ENCODE measurements at regions not wholly inside any gene's neighbourhood (a gene's known extent, or its start where the extent isn't known, plus 50 kb on each side); places are given as distances from the start of the nearest gene placed in this dataset.

GRCh38 chr4:157781361-157781760 lies 391.5 kb downstream of the GASK1B start:
- no peak for DNase-seq (ENCODE audit: low read depth)
- H3K4me3 ChIP-seq (ENCODE audit: control insufficient read depth, low read depth, low read length) = no peak overlapping the region

GRCh38 chr4:157779081-157779480 lies 393.7 kb downstream of the GASK1B start:
- no peak for TF ChIP-seq CTCF (conservative IDR thresholded peaks at IDR 0.05; ENCODE audit: control insufficient read depth, insufficient read depth, low read depth, low read length)
- no peak overlapping the region for H3K4me3 ChIP-seq (ENCODE audit: control insufficient read depth, low read depth, low read length)
- no peak for DNase-seq (ENCODE audit: low read depth)

More at GRCh38 chr4:157781361-157781760, 391.5 kb downstream of the GASK1B start:
- TF ChIP-seq CTCF (conservative IDR thresholded peaks at IDR 0.05; ENCODE audit: control insufficient read depth, insufficient read depth, low read depth, low read length) = no peak

GRCh38 chr4:157776930-157777528 lies 395.8 kb downstream of the GASK1B start:
- TF ChIP-seq CTCF (conservative IDR thresholded peaks at IDR 0.05; ENCODE audit: control insufficient read depth, insufficient read depth, low read depth, low read length) = no peak
- H3K4me3 ChIP-seq (ENCODE audit: control insufficient read depth, low read depth, low read length) = no peak overlapping the region
- DNase-seq (ENCODE audit: low read depth) = no peak

GRCh38 chr4:157775971-157776370 lies 396.9 kb downstream of the GASK1B start:
- no peak overlapping the region for H3K4me3 ChIP-seq (ENCODE audit: control insufficient read depth, low read depth, low read length)
- no peak for TF ChIP-seq CTCF (conservative IDR thresholded peaks at IDR 0.05; ENCODE audit: control insufficient read depth, insufficient read depth, low read depth, low read length)

GRCh38 chr4:157772907-157773306 lies 399.9 kb downstream of the GASK1B start:
- no peak for TF ChIP-seq CTCF (conservative IDR thresholded peaks at IDR 0.05; ENCODE audit: control insufficient read depth, insufficient read depth, low read depth, low read length)

More at GRCh38 chr4:157775971-157776370, 396.9 kb downstream of the GASK1B start:
- no peak for DNase-seq (ENCODE audit: low read depth)

GRCh38 chr4:157768419-157768818 lies 404.4 kb downstream of the GASK1B start:
- no peak overlapping the region for H3K4me3 ChIP-seq (ENCODE audit: control insufficient read depth, low read depth, low read length)
- TF ChIP-seq CTCF (conservative IDR thresholded peaks at IDR 0.05; ENCODE audit: control insufficient read depth, insufficient read depth, low read depth, low read length) = no peak
- no peak for DNase-seq (ENCODE audit: low read depth)

More at GRCh38 chr4:157772907-157773306, 399.9 kb downstream of the GASK1B start:
- DNase-seq (ENCODE audit: low read depth) = no peak
- H3K4me3 ChIP-seq (ENCODE audit: control insufficient read depth, low read depth, low read length) = no peak overlapping the region

GRCh38 chr4:157763490-157763889 lies 409.3 kb downstream of the GASK1B start:
- no peak for TF ChIP-seq CTCF (conservative IDR thresholded peaks at IDR 0.05; ENCODE audit: control insufficient read depth, insufficient read depth, low read depth, low read length)
- no peak overlapping the region for H3K4me3 ChIP-seq (ENCODE audit: control insufficient read depth, low read depth, low read length)
- no peak for DNase-seq (ENCODE audit: low read depth)
